ENCODE measurements at regions not wholly inside any gene's neighbourhood (a gene's known extent, or its start where the extent isn't known, plus 50 kb on each side); places are given as distances from the start of the nearest gene placed in this dataset.

GRCh38 chr3:140770977-140771667, 93.3 kb downstream of the TRIM42 start:
- H3K9me3 ChIP-seq (ENCODE audit: control insufficient read depth, insufficient read depth, low read depth, low read length): no peaks in the 10 kb centered on the region
- H3K36me3 ChIP-seq (ENCODE audit: control insufficient read depth in 2 of 2, insufficient read depth in 1 of 2, low read length in 2 of 2): no peaks in the 10 kb centered on the region
- H3K4me3 ChIP-seq (ENCODE audit: low read depth, low read length): no peak overlapping the region
- no peaks in the 10 kb centered on the region for H3K4me1 ChIP-seq (ENCODE audit: control insufficient read depth, insufficient read depth, low read length)
- TF ChIP-seq ZNF707 (tag by site-specific recombination; IDR thresholded peaks at IDR 0.05): no peak
- TF ChIP-seq ZBTB21 (tag by site-specific recombination; IDR thresholded peaks at IDR 0.05): peak; percentile 82
- no peak for TF ChIP-seq EGR2 (tag by site-specific recombination; IDR thresholded peaks at IDR 0.05; ENCODE audit: low read depth)
- TF ChIP-seq ZNF692 (tag by site-specific recombination; IDR thresholded peaks at IDR 0.05): 0 out of 2 replicates have a peak, but pooled peaks have one; percentile 25
- TF ChIP-seq ZNF629 (tag by site-specific recombination; IDR thresholded peaks at IDR 0.05): peak; percentile 86
- POLR2A ChIA-PET: no interaction called here
- no peak overlapping the region for H3K27ac ChIP-seq (ENCODE audit: extremely low read depth, low read depth, low read length)
- CTCF ChIA-PET: no interaction called here

- Histone ChIP-seq H3K9me3 (ENCODE audit: control insufficient read depth, insufficient read depth, low read depth, low read length) (no peaks in the 10 kb centered on the region), H3K27ac (ENCODE audit: extremely low read depth, low read depth, low read length) (no peak overlapping the region), H3K4me3 (ENCODE audit: low read depth, low read length) (no peak overlapping the region), H3K4me1 (ENCODE audit: control insufficient read depth, insufficient read depth, low read length) (no peaks in the 10 kb centered on the region), H3K36me3 (ENCODE audit: control insufficient read depth in 2 of 2, insufficient read depth in 1 of 2, low read length in 2 of 2) (no peaks in the 10 kb centered on the region)
- ChIA-PET POLR2A (no interaction called here), CTCF (no interaction called here)
- TF ChIP-seq TRIM28 (IDR thresholded peaks at IDR 0.05; ENCODE audit: borderline replicate concordance, low read length): no peak
- TF ChIP-seq ZNF701 (tag by site-specific recombination; IDR thresholded peaks at IDR 0.05): no peak
- no peak for TF ChIP-seq ZNF311 (tag by site-specific recombination; IDR thresholded peaks at IDR 0.05; ENCODE audit: borderline replicate concordance)
- no peak for TF ChIP-seq ZNF747 (tag by site-specific recombination; IDR thresholded peaks at IDR 0.05)
- no peak for TF ChIP-seq ATF2 (tag by site-specific recombination; IDR thresholded peaks at IDR 0.05; ENCODE audit: low read depth)
These were observed 99.9 kb downstream of the TRIM42 start for GRCh38 chr3:140777631-140778233.

GRCh38 chr3:140791368-140791767, 113.5 kb downstream of the TRIM42 start:
- CTCF ChIA-PET: no interaction called here
- H3K27ac ChIP-seq (ENCODE audit: extremely low read depth, low read depth, low read length): no peak overlapping the region
- no peaks in the 10 kb centered on the region for H3K9me3 ChIP-seq (ENCODE audit: control insufficient read depth, insufficient read depth, low read depth, low read length)
- 0 out of 2 replicates have a peak, but pooled peaks have one; percentile 24 for TF ChIP-seq TRIM28 (IDR thresholded peaks at IDR 0.05; ENCODE audit: borderline replicate concordance, low read length)
- TF ChIP-seq ELK4 (IDR thresholded peaks at IDR 0.05; ENCODE audit: borderline replicate concordance, low read depth, low read length): no peak
- TF ChIP-seq ZNF529 (tag by site-specific recombination; IDR thresholded peaks at IDR 0.05; ENCODE audit: insufficient replicate concordance): no peak
- no peak for TF ChIP-seq MZF1 (tag by site-specific recombination; IDR thresholded peaks at IDR 0.05; ENCODE audit: borderline replicate concordance)
- no peak for TF ChIP-seq ZNF530 (tag by site-specific recombination; IDR thresholded peaks at IDR 0.05; ENCODE audit: low read depth)
- TF ChIP-seq SETDB1 (IDR thresholded peaks at IDR 0.05; ENCODE audit: insufficient read length, low read length): peak; percentile 93
- TF ChIP-seq ZNF658 (tag by site-specific recombination; IDR thresholded peaks at IDR 0.05): no peak
- TF ChIP-seq REST (tag by site-specific recombination; IDR thresholded peaks at IDR 0.05): no peak
- no peak overlapping the region for H3K4me3 ChIP-seq (ENCODE audit: low read depth, low read length)
- H3K4me1 ChIP-seq (ENCODE audit: control insufficient read depth, insufficient read depth, low read length): no peaks in the 10 kb centered on the region
- POLR2A ChIA-PET: no interaction called here
- no peaks in the 10 kb centered on the region for H3K36me3 ChIP-seq (ENCODE audit: control insufficient read depth in 2 of 2, insufficient read depth in 1 of 2, low read length in 2 of 2)

All from HEK293 (cell line).